ENCODE measurements at regions not wholly inside any gene's neighbourhood (a gene's known extent, or its start where the extent isn't known, plus 50 kb on each side); places are given as distances from the start of the nearest gene placed in this dataset.

DNA sequence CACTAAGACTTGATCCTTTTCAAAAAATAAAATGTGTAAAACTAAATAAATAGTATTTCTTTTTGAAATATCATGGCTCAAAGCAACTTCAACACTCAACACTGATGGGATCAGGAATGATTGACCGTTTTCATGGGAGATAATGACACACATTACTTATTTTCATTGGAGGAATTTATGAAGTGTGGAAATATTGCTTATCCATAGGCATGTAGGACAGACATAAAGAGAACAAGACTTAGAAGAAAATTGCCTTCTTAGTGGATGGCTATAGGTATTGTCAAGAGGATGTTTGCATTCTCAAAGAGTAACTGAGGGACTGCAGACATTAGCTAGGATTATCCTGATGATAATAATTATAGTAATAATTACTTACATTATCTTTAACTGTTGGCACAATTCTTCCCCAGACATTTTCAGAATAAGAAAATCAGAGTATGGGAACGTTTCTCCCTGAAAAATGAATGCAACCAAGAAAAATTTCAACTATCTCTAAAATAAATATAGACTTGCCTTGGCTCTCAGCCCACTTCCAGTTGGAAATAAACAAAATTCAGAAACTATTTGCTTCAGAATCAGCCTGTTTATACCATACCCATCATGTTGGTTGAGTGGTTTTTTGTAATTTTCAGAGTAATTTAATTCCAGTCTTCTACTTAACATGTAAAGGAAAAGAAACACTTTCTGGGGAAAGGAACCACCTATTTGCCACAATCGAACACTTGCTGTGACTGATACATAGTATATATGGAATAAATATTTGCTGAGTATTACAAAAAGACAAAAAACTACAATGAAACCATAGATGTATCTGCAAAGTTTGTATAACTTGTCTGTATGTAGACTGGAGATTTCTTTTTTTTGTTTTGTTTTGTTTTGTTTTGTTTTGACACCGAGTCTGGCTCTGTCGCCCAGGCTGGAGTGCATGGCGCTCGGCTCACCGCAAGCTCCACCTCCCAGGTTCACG, 165.7 kb downstream of the TMX3 start:
- no peak for TF ChIP-seq MAX (IDR thresholded peaks at IDR 0.05; ENCODE audit: low read depth, low read length)
- no peak for TF ChIP-seq MYC (IDR thresholded peaks at IDR 0.05; ENCODE audit: low read depth, low read length)
- TF ChIP-seq POLR2A (IDR thresholded peaks at IDR 0.05; ENCODE audit: extremely low read depth, insufficient read length): no peak
- TF ChIP-seq CTCF (IDR thresholded peaks at IDR 0.05; ENCODE audit: low read depth, low read length): no peak
- DNase-seq (ENCODE audit: low read depth): no peak
- H3K4me3 ChIP-seq (ENCODE audit: low read depth, low read length): no peak overlapping the region

- no peak for DNase-seq (ENCODE audit: low read depth)
- no peak for TF ChIP-seq POLR2A (IDR thresholded peaks at IDR 0.05; ENCODE audit: extremely low read depth, insufficient read length)
- no peak for TF ChIP-seq MYC (IDR thresholded peaks at IDR 0.05; ENCODE audit: low read depth, low read length)
- TF ChIP-seq CTCF (IDR thresholded peaks at IDR 0.05; ENCODE audit: low read depth, low read length): no peak
- TF ChIP-seq MAX (IDR thresholded peaks at IDR 0.05; ENCODE audit: low read depth, low read length): no peak
- H3K4me3 ChIP-seq (ENCODE audit: low read depth, low read length): no peak overlapping the region
Measured at GRCh38 chr18:68543344-68543743, 171.6 kb downstream of the TMX3 start.

DNA sequence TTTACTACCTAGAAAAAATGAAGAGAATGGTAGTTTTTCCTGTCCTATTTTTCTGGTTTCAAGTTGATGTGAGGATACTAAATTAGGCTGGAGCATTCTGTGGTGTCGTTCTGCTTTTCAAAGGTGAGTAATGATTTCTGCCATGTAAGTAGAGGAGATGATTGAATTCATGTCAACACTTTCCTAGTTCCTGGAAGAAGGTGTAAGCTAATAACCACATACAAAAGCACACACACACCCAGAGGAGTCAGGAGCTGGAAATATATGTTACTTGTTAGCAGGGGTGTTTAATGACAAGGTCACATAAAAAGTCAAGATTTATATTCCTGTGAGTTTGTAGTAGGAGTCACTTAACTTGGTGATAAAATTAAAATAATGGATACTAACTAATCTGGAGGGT, 172.1 kb downstream of the TMX3 start:
- no peak overlapping the region for H3K4me3 ChIP-seq (ENCODE audit: low read depth, low read length)
- no peak for TF ChIP-seq CTCF (IDR thresholded peaks at IDR 0.05; ENCODE audit: low read depth, low read length)
- TF ChIP-seq POLR2A (IDR thresholded peaks at IDR 0.05; ENCODE audit: extremely low read depth, insufficient read length): no peak
- no peak for TF ChIP-seq MYC (IDR thresholded peaks at IDR 0.05; ENCODE audit: low read depth, low read length)
- no peak for TF ChIP-seq MAX (IDR thresholded peaks at IDR 0.05; ENCODE audit: low read depth, low read length)
- DNase-seq (ENCODE audit: low read depth): no peak

- no peak for TF ChIP-seq CTCF (IDR thresholded peaks at IDR 0.05; ENCODE audit: low read depth, low read length)
- TF ChIP-seq POLR2A (IDR thresholded peaks at IDR 0.05; ENCODE audit: extremely low read depth, insufficient read length): no peak
- TF ChIP-seq MYC (IDR thresholded peaks at IDR 0.05; ENCODE audit: low read depth, low read length): no peak
- TF ChIP-seq MAX (IDR thresholded peaks at IDR 0.05; ENCODE audit: low read depth, low read length): no peak
- no peak overlapping the region for H3K4me3 ChIP-seq (ENCODE audit: low read depth, low read length)
- DNase-seq (ENCODE audit: low read depth): no peak
Measured at GRCh38 chr18:68533641-68534040, 181.3 kb downstream of the TMX3 start.

DNA sequence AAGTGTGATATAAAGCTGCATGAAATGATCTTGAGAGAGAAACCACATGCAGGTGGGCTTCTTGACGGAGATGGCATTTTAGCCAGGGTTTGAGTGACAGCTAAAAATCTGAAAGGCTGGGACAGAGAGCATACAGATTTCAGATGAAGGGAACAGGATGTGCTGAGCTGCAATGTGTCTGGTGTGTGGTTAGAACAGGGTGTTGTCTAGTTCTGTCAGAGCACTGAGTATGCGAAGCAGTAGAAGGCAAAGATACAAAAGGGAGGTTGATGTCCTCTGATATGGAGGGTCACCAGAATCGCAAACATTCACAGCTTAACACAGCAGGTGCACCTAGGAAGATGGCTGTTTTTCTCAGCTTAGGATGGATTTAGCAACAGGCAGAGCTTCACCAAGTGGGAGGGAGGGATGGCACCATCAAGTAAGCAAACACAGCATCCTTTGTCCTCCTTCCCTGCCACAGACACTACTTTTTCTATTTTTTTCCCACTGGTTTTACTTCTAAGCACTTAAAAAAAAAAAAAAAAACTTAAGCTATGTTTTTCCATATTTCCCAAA, 182.5 kb downstream of the TMX3 start:
- H3K4me3 ChIP-seq (ENCODE audit: low read depth, low read length): no peak overlapping the region
- TF ChIP-seq CTCF (IDR thresholded peaks at IDR 0.05; ENCODE audit: low read depth, low read length) (no peak), POLR2A (IDR thresholded peaks at IDR 0.05; ENCODE audit: extremely low read depth, insufficient read length) (no peak), MYC (IDR thresholded peaks at IDR 0.05; ENCODE audit: low read depth, low read length) (no peak), MAX (IDR thresholded peaks at IDR 0.05; ENCODE audit: low read depth, low read length) (no peak)
- no peak for DNase-seq (ENCODE audit: low read depth)
